ENCODE measurements at regions not wholly inside any gene's neighbourhood (a gene's known extent, or its start where the extent isn't known, plus 50 kb on each side); places are given as distances from the start of the nearest gene placed in this dataset.

- Histone ChIP-seq H3K36me3 (ENCODE audit: insufficient read depth, low read depth, low read length) (no peaks in the 10 kb centered on the region), H3K9me3 (ENCODE audit: insufficient read depth, low read depth, low read length) (no peaks in the 10 kb centered on the region), H3K4me1 (ENCODE audit: insufficient read depth, low read length) (no peaks in the 10 kb centered on the region), H3K27me3 (ENCODE audit: insufficient read depth, low read length) (no peaks in the 10 kb centered on the region), H3K4me3 (ENCODE audit: low read length) (no peak overlapping the region), H3K9ac (ENCODE audit: low read depth, low read length) (no peak overlapping the region), H3K27ac (ENCODE audit: low read length) (no peak overlapping the region)
Observed at GRCh38 chr10:31101123-31101522, 69.5 kb upstream of the ZNF438 start.

DNA sequence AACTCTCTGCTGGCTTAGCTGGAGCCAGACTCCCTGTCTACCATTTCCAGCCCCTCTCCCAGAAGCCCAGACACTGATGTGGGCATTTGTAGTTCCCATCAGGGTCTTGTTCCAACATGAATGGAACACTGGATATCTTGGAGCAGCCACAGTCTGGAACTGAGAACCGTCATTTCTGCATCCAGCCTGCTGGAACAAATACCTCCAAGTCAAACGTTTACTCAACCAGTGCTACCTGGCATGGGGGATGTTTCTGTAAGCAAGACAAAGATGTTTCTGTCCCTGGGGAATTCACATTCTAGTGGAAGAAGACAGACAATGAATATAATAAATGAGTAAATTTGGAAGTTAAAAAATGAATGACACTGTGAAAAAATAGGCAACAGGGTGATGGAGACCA, 70.8 kb upstream of the ZNF438 start:
- no peaks in the 10 kb centered on the region for H3K4me1 ChIP-seq (ENCODE audit: insufficient read depth, low read length)
- H3K27ac ChIP-seq (ENCODE audit: low read length), result no peak overlapping the region
- no peak overlapping the region for H3K4me3 ChIP-seq (ENCODE audit: low read length)

GRCh38 chr10:31103112-31103511, 71.4 kb upstream of the ZNF438 start:
- no peak overlapping the region for H3K9ac ChIP-seq (ENCODE audit: low read depth, low read length)
- H3K27ac ChIP-seq (ENCODE audit: low read length), result no peak overlapping the region
- H3K4me3 ChIP-seq (ENCODE audit: low read length), result no peak overlapping the region
- no peaks in the 10 kb centered on the region for H3K4me1 ChIP-seq (ENCODE audit: insufficient read depth, low read length)
- H3K9me3 ChIP-seq (ENCODE audit: insufficient read depth, low read depth, low read length), result no peaks in the 10 kb centered on the region
- H3K36me3 ChIP-seq (ENCODE audit: insufficient read depth, low read depth, low read length), result no peaks in the 10 kb centered on the region
- H3K27me3 ChIP-seq (ENCODE audit: insufficient read depth, low read length), result no peaks in the 10 kb centered on the region

More for the DNA sequence above, 70.8 kb upstream of the ZNF438 start:
- no peaks in the 10 kb centered on the region for H3K27me3 ChIP-seq (ENCODE audit: insufficient read depth, low read length)
- no peaks in the 10 kb centered on the region for H3K36me3 ChIP-seq (ENCODE audit: insufficient read depth, low read depth, low read length)
- no peak overlapping the region for H3K9ac ChIP-seq (ENCODE audit: low read depth, low read length)
- no peaks in the 10 kb centered on the region for H3K9me3 ChIP-seq (ENCODE audit: insufficient read depth, low read depth, low read length)

- no peaks in the 10 kb centered on the region for H3K27me3 ChIP-seq (ENCODE audit: insufficient read depth, low read length)
- H3K27ac ChIP-seq (ENCODE audit: low read length), result no peak overlapping the region
- H3K4me3 ChIP-seq (ENCODE audit: low read length), result no peak overlapping the region
- no peak overlapping the region for H3K9ac ChIP-seq (ENCODE audit: low read depth, low read length)
- H3K9me3 ChIP-seq (ENCODE audit: insufficient read depth, low read depth, low read length), result no peaks in the 10 kb centered on the region
- H3K36me3 ChIP-seq (ENCODE audit: insufficient read depth, low read depth, low read length), result no peaks in the 10 kb centered on the region
- H3K4me1 ChIP-seq (ENCODE audit: insufficient read depth, low read length), result no peaks in the 10 kb centered on the region
Observed at GRCh38 chr10:31112961-31113360, 81.3 kb upstream of the ZNF438 start.

DNA sequence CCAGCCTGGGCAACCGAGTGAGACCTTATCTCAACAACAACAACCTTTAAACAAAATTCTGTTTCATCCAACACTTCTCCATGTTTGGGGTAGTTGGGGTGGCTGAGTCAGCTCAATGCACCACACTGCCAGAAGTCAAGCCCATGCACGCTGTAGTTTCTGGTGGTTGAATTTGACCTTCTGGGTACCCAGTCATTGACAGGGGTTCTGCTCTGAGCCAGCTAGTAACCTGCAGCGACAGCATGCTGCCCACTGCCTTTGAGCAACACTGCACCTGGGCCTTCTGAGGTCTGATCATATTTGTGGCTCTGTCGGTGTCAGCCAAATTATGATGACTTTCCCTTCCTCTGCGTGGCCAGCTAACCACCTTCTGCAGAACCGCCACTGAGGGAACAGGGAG, 84.6 kb upstream of the ZNF438 start:
- Histone ChIP-seq H3K27ac (ENCODE audit: low read length) (no peak overlapping the region), H3K4me3 (ENCODE audit: low read length) (no peak overlapping the region), H3K9ac (ENCODE audit: low read depth, low read length) (no peak overlapping the region), H3K9me3 (ENCODE audit: insufficient read depth, low read depth, low read length) (no peaks in the 10 kb centered on the region), H3K4me1 (ENCODE audit: insufficient read depth, low read length) (no peaks in the 10 kb centered on the region), H3K27me3 (ENCODE audit: insufficient read depth, low read length) (no peaks in the 10 kb centered on the region), H3K36me3 (ENCODE audit: insufficient read depth, low read depth, low read length) (no peaks in the 10 kb centered on the region)

DNA sequence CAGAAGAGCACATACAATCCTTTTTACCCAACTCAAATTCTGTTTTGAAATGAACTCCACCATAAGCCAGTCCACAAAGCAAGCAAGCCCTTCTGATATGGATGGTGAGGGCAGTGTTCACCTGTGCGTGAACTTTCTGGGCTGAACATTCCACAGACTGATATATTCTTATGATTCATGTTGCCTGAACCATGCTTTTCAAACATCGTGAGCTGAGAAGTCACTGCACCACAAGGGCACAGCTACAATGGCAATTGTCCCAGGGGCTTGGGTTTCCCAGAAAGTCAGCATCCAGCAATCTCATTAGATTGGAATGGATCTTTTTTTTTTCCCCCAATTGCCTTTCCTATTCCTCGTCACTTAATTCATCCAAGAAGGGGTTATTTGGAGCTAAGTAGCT, 86.9 kb upstream of the ZNF438 start:
- H3K27me3 ChIP-seq (ENCODE audit: insufficient read depth, low read length), result no peaks in the 10 kb centered on the region
- H3K27ac ChIP-seq (ENCODE audit: low read length), result no peak overlapping the region
- no peaks in the 10 kb centered on the region for H3K36me3 ChIP-seq (ENCODE audit: insufficient read depth, low read depth, low read length)
- H3K9me3 ChIP-seq (ENCODE audit: insufficient read depth, low read depth, low read length), result no peaks in the 10 kb centered on the region
- no peak overlapping the region for H3K4me3 ChIP-seq (ENCODE audit: low read length)
- no peaks in the 10 kb centered on the region for H3K4me1 ChIP-seq (ENCODE audit: insufficient read depth, low read length)
- H3K9ac ChIP-seq (ENCODE audit: low read depth, low read length), result no peak overlapping the region

- no peaks in the 10 kb centered on the region for H3K9me3 ChIP-seq (ENCODE audit: insufficient read depth, low read depth, low read length)
- H3K27ac ChIP-seq (ENCODE audit: low read length), result no peak overlapping the region
- no peak overlapping the region for H3K9ac ChIP-seq (ENCODE audit: low read depth, low read length)
- H3K4me3 ChIP-seq (ENCODE audit: low read length), result no peak overlapping the region
- no peaks in the 10 kb centered on the region for H3K27me3 ChIP-seq (ENCODE audit: insufficient read depth, low read length)
- no peaks in the 10 kb centered on the region for H3K36me3 ChIP-seq (ENCODE audit: insufficient read depth, low read depth, low read length)
- H3K4me1 ChIP-seq (ENCODE audit: insufficient read depth, low read length), result no peaks in the 10 kb centered on the region
Observed at GRCh38 chr10:31120392-31120791, 88.7 kb upstream of the ZNF438 start.

DNA sequence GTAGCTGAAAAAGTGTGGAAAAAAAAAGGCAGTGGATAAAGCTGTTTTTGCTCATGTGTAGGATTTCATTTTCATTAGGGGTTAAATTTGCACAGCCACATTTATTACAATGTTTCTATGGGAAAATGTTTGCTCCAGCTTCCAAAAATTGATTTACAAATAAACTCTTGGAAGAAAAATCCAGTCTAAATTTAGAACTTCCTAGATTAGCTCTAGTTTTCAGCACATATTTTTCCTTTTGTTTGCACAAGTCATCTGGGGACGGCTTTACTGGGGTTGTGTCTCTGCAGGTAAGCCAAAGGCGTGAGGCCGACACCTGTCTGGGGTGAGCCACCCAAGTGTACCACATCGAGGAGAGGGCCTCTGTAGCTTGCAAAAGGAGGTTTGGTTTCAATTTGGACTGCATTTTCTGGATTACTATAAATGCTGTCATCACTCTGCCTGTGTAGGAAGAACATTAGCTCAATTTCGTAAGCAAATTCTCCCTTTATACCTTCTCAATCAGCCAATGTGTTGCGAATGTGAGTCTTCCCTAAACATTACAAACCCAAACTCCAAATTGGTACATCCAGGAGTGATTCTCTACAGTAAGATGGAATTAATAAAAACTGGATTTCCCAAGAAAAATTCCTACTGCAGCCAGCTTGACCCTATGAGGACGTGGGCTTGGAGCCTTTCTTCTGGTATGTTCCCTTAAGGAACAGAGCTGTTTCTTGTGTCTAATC, 89.5 kb upstream of the ZNF438 start:
- Histone ChIP-seq H3K4me1 (ENCODE audit: insufficient read depth, low read length) (no peaks in the 10 kb centered on the region), H3K9ac (ENCODE audit: low read depth, low read length) (no peak overlapping the region), H3K9me3 (ENCODE audit: insufficient read depth, low read depth, low read length) (no peaks in the 10 kb centered on the region), H3K4me3 (ENCODE audit: low read length) (no peak overlapping the region), H3K27me3 (ENCODE audit: insufficient read depth, low read length) (no peaks in the 10 kb centered on the region), H3K36me3 (ENCODE audit: insufficient read depth, low read depth, low read length) (no peaks in the 10 kb centered on the region), H3K27ac (ENCODE audit: low read length) (no peak overlapping the region)

DNA sequence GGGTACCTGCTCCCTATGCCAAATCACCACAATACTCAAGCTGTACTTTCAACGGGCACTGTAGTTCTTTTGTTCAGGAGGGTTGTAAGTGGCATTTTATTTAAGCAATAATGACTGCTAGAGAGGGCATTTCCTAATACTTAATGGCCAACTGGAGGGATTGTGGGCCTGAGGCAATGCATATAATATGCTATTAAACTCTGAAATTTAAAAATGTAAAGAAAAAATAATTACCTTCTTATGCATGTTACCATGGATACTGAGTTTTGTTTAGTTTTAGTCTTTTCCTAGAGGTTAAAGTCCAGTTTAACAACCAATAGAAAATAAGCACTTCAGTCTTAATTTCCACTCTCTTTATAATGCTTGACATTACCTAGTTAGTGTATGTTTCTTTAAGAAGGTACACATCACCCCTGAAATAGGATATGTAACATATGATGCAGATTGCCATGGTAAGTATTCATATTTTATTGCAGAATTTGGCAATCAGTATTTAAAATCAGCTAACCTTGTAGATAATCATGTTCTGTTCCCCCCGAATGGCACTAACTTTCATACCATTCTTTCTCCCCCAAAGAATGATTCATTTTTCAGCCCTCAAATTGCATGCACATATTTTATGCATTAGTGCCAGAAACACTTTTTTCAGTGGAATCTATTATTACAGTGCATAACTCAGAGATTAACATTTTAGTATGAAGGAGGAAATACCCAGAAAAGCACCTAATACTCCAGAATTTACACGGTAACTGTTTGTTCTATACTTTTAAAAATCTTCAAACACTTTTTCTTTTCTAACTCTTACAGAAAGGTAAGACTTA, 90.3 kb upstream of the ZNF438 start:
- no peak overlapping the region for H3K4me3 ChIP-seq (ENCODE audit: low read length)
- no peak overlapping the region for H3K9ac ChIP-seq (ENCODE audit: low read depth, low read length)
- no peak overlapping the region for H3K27ac ChIP-seq (ENCODE audit: low read length)
- H3K4me1 ChIP-seq (ENCODE audit: insufficient read depth, low read length), result no peaks in the 10 kb centered on the region
- no peaks in the 10 kb centered on the region for H3K27me3 ChIP-seq (ENCODE audit: insufficient read depth, low read length)
- H3K9me3 ChIP-seq (ENCODE audit: insufficient read depth, low read depth, low read length), result no peaks in the 10 kb centered on the region
- no peaks in the 10 kb centered on the region for H3K36me3 ChIP-seq (ENCODE audit: insufficient read depth, low read depth, low read length)

DNA sequence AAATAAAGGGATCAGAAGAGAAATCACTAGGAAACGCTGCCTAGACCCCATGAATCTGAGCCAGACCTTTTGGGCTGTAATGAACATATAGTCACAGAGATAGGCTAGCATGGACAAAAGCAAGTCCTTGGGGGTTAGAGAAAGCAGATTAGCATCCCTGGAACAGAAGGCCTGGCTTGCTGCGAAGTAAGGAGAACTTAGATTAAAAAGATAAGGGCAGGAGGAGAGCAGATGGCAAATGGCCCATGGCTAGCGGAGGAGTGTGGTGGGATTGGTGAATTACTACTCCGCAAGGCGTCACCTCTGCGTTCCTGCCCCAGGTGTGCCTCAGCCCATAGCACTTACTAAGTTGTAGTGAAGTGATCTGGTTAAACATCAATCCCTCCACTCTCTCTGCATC, 92.3 kb upstream of the ZNF438 start:
- Histone ChIP-seq H3K4me3 (ENCODE audit: low read length) (no peak overlapping the region), H3K4me1 (ENCODE audit: insufficient read depth, low read length) (peaks cover 2% of the 10 kb centered on the region; the same call in 1 of the 2 replicates), H3K36me3 (ENCODE audit: insufficient read depth, low read depth, low read length) (no peaks in the 10 kb centered on the region), H3K27me3 (ENCODE audit: insufficient read depth, low read length) (no peaks in the 10 kb centered on the region), H3K9me3 (ENCODE audit: insufficient read depth, low read depth, low read length) (no peaks in the 10 kb centered on the region), H3K27ac (ENCODE audit: low read length) (no peak overlapping the region), H3K9ac (ENCODE audit: low read depth, low read length) (no peak overlapping the region)

DNA sequence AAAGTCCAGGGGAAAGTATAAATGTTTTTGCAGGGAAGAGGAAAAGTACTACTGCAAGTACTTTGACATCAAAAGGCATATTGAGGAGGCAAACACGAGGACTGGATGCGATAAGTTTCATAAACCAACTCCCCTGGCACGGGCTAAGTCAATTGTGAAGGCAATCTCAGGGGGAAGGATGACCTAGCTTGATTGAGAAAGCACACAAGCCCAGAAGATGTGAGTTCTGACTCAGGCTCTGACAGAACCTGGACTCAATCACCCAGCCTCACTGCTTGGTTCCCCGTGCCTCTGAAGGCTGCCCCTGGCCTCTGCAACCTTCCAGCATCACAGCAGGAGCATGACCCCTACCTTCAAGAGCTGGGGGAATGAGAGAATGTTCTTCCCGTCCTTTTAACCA, 93.2 kb upstream of the ZNF438 start:
- no peaks in the 10 kb centered on the region for H3K36me3 ChIP-seq (ENCODE audit: insufficient read depth, low read depth, low read length)
- no peaks in the 10 kb centered on the region for H3K9me3 ChIP-seq (ENCODE audit: insufficient read depth, low read depth, low read length)
- H3K4me1 ChIP-seq (ENCODE audit: insufficient read depth, low read length), result peaks cover 6% of the 10 kb centered on the region; the same call in 1 of the 2 replicates
- H3K27me3 ChIP-seq (ENCODE audit: insufficient read depth, low read length), result no peaks in the 10 kb centered on the region
- H3K4me3 ChIP-seq (ENCODE audit: low read length), result no peak overlapping the region
- no peak overlapping the region for H3K27ac ChIP-seq (ENCODE audit: low read length)
- no peak overlapping the region for H3K9ac ChIP-seq (ENCODE audit: low read depth, low read length)

DNA sequence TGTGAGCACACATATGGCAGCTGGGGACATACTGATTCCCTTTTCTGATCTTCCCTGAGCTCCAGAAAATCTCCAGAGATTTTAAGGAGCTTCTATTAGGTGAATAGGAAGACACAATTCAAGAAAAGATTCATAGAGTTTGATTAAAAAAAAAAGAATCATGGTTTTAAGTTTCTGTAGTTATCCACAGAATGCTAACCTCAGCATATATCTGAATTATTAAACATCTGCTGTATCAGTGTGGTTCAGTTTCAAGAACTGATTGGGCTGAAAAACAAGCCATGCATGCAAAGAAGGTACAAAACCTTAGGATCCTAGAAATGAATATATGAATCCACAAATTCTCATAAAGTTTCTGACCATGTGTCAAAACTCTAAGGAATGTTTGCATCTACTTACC, 94.1 kb upstream of the ZNF438 start:
- Histone ChIP-seq H3K9me3 (ENCODE audit: insufficient read depth, low read depth, low read length) (no peaks in the 10 kb centered on the region), H3K4me3 (ENCODE audit: low read length) (no peak overlapping the region), H3K27me3 (ENCODE audit: insufficient read depth, low read length) (no peaks in the 10 kb centered on the region), H3K27ac (ENCODE audit: low read length) (no peak overlapping the region), H3K4me1 (ENCODE audit: insufficient read depth, low read length) (peaks cover 6% of the 10 kb centered on the region; the same call in 1 of the 2 replicates), H3K9ac (ENCODE audit: low read depth, low read length) (no peak overlapping the region), H3K36me3 (ENCODE audit: insufficient read depth, low read depth, low read length) (no peaks in the 10 kb centered on the region)
